ENCODE measurements at regions not wholly inside any gene's neighbourhood (a gene's known extent, or its start where the extent isn't known, plus 50 kb on each side); places are given as distances from the start of the nearest gene placed in this dataset.
"Not testable (repeated sequence)": the region's sequence is repeated elsewhere in the genome, so short reads cannot be mapped to it uniquely, and the experiment has no call there.

- no peak for DNase-seq (ENCODE audit: low read depth)
Measured at GRCh38 chr12:43252585-43252984, 299.4 kb downstream of the ADAMTS20 start.

GRCh38 chr12:43245947-43246346, 306.1 kb downstream of the ADAMTS20 start:
- no peak for DNase-seq (ENCODE audit: low read depth)

- no peak for DNase-seq (ENCODE audit: low read depth)
Measured at GRCh38 chr12:43241986-43242385, 310.0 kb downstream of the ADAMTS20 start.

GRCh38 chr12:43238281-43238680, 313.7 kb downstream of the ADAMTS20 start:
- DNase-seq (ENCODE audit: low read depth), result no peak

GRCh38 chr12:43237238-43237879, 314.6 kb downstream of the ADAMTS20 start:
- DNase-seq (ENCODE audit: low read depth), result no peak

GRCh38 chr12:43235721-43236120, 316.3 kb downstream of the ADAMTS20 start:
- no peak for DNase-seq (ENCODE audit: low read depth)

GRCh38 chr12:43233861-43234260, 318.1 kb downstream of the ADAMTS20 start:
- no peak for DNase-seq (ENCODE audit: low read depth)

- no peak for DNase-seq (ENCODE audit: low read depth)
Measured at GRCh38 chr12:43226151-43226550, 325.9 kb downstream of the ADAMTS20 start.

GRCh38 chr12:43224190-43224805, 327.7 kb downstream of the ADAMTS20 start:
- DNase-seq (ENCODE audit: low read depth), result not testable (repeated sequence)

GRCh38 chr12:43222796-43223195, 329.2 kb downstream of the ADAMTS20 start:
- DNase-seq (ENCODE audit: low read depth), result no peak

GRCh38 chr12:43221216-43221615, 330.8 kb downstream of the ADAMTS20 start:
- no peak for DNase-seq (ENCODE audit: low read depth)

- DNase-seq (ENCODE audit: low read depth), result no peak
Measured at GRCh38 chr12:43216490-43216889, 335.5 kb downstream of the ADAMTS20 start.

- DNase-seq (ENCODE audit: low read depth), result no peak
Measured at GRCh38 chr12:43214166-43214565, 337.8 kb downstream of the ADAMTS20 start.

GRCh38 chr12:43213608-43214007, 338.4 kb downstream of the ADAMTS20 start:
- no peak for DNase-seq (ENCODE audit: low read depth)

- DNase-seq (ENCODE audit: low read depth), result no peak
Measured at GRCh38 chr12:43210485-43211192, 341.4 kb downstream of the ADAMTS20 start.

- DNase-seq (ENCODE audit: low read depth), result no peak
Measured at GRCh38 chr12:43208627-43209026, 343.4 kb downstream of the ADAMTS20 start.

GRCh38 chr12:43208221-43208620, 343.8 kb downstream of the ADAMTS20 start:
- DNase-seq (ENCODE audit: low read depth), result no peak

- DNase-seq (ENCODE audit: low read depth), result no peak
Measured at GRCh38 chr12:43206396-43206795, 345.6 kb downstream of the ADAMTS20 start.

GRCh38 chr12:43198608-43199007, 353.4 kb downstream of the ADAMTS20 start:
- DNase-seq (ENCODE audit: low read depth), result no peak

- DNase-seq (ENCODE audit: low read depth), result no peak
Measured at GRCh38 chr12:43196268-43196907, 355.6 kb downstream of the ADAMTS20 start.

GRCh38 chr12:43193096-43193495, 358.9 kb downstream of the ADAMTS20 start:
- DNase-seq (ENCODE audit: low read depth), result not testable (repeated sequence)

- DNase-seq (ENCODE audit: low read depth), result not testable (repeated sequence)
Measured at GRCh38 chr12:43192442-43192841, 359.6 kb downstream of the ADAMTS20 start.

- DNase-seq (ENCODE audit: low read depth), result no peak
Measured at GRCh38 chr12:43180242-43180641, 371.8 kb downstream of the ADAMTS20 start.
